Spleen (tissue), 11 donors: ENCODE measurements at regions not wholly inside any gene's neighbourhood (a gene's known extent, or its start where the extent isn't known, plus 50 kb on each side); places are given as distances from the start of the nearest gene placed in this dataset.

Experiments
- DNase-seq: peaks from one replicate; pipeline ENCODE4 v3.0.0-alpha.2; 2020
- H3K27ac ChIP-seq, 8 donors: fragments of 200-600 bp; sonication (generic) in 7 of 8; 1 replicate in 4 of 8; 2 replicates in 4 of 8; pipeline versions ENCODE4 v1.5.0 to v1.8.0; 2016 to 2021; ENCODE audit warnings: inconsistent platforms in 4 of 8, mild to moderate bottlenecking in 4 of 8, moderate library complexity in 1 of 8
- H3K27me3 ChIP-seq, 7 donors: fragments of 200-600 bp; sonication (generic) in 6 of 7; replicated peaks in 1 of 7; 1 replicate in 4 of 7; 2 replicates in 3 of 7; pipeline versions ENCODE4 v1.5.0 to v1.8.0; 2016 to 2021; ENCODE audit warnings: inconsistent platforms in 3 of 7, mild to moderate bottlenecking in 1 of 7
- H3K36me3 ChIP-seq, 6 donors: fragments of 200-600 bp; sonication (generic) in 5 of 6; 1 replicate in 4 of 6; 2 replicates in 2 of 6; pipeline versions ENCODE4 v1.5.0 to v1.8.0; 2016 to 2021; ENCODE audit warnings: inconsistent platforms in 2 of 6
- H3K4me1 ChIP-seq, 6 donors: fragments of 200-600 bp; sonication (generic) in 5 of 6; 1 replicate in 3 of 6; 2 replicates in 3 of 6; pipeline versions ENCODE4 v1.5.0 to v1.8.0; 2016 to 2021; ENCODE audit warnings: inconsistent platforms in 3 of 6
- H3K4me3 ChIP-seq, 8 donors: fragments of 200-600 bp; sonication (generic) in 7 of 8; 1 replicate in 4 of 8; 2 replicates in 4 of 8; pipeline versions ENCODE4 v1.5.0 to v1.8.0; 2016 to 2021; ENCODE audit warnings: inconsistent platforms in 4 of 8, mild to moderate bottlenecking in 4 of 8, moderate library complexity in 2 of 8
- H3K9me3 ChIP-seq, 8 donors: fragments of 200-600 bp; sonication (generic) in 7 of 8; 1 replicate in 4 of 8; 2 replicates in 4 of 8; pipeline versions ENCODE4 v1.5.0 to v1.8.0; 2016 to 2021; ENCODE audit warnings: inconsistent platforms in 4 of 8
- CTCF ChIP-seq, 11 experiments: fragments of 200-600 bp in 7 of 11; fragments of 450-650 bp in 4 of 11; sonication (generic) in 4 of 11; IDR thresholded peaks in 8 of 11; conservative IDR thresholded peaks in 3 of 11; 1 replicate in 7 of 11; 2 replicates in 4 of 11; pipeline versions ENCODE4 v1.4.0 to v1.8.0; 2016 to 2021; ENCODE audit warnings: antibody characterized with exemption in 11 of 11, inconsistent platforms in 4 of 11, mild to moderate bottlenecking in 1 of 11
- POLR2A ChIP-seq, 3 donors: fragments of 450-650 bp; IDR thresholded peaks; one replicate each; pipeline ENCODE4 v1.5.1; 2017; ENCODE audit warnings: antibody characterized with exemption in 3 of 3, mild to moderate bottlenecking in 1 of 3
- POLR2AphosphoS5 ChIP-seq, 3 donors: sonication (generic); formaldehyde crosslinking; IDR thresholded peaks; one replicate each; pipeline ENCODE4 v1.5.1; 2017; ENCODE audit warnings: antibody characterized with exemption in 3 of 3
- WGBS, 5 donors: extraction: QIAGEN DNeasy Blood & Tissue Kit in 3 of 5; methylation state at CpG; one replicate each; pipeline versions ENCODE4 v1.1.5 to v1.1.7; 2013 to 2018; 5-methylcytosine and 5-hydroxymethylcytosine counted together
- intact Hi-C: fragments of 100-400 bp; cut with DNase I; formaldehyde crosslinking; loops from one replicate; pipeline ENCODE4 v1.15.0; 2023; ENCODE audit warnings: low total_unique reads
- donor health status: healthy with polysubstance abuse.
- donor health status: DM: no; HTN: no; CAD: no; lungs with moderate emphysema.
- donor health status: DM: no; HTN: no; CAD: no.
- donor health status: Bipolar disorder and iron deficiency.
- donor health status: healthy.
- donor health status: DM: no; HTN: no; CAD: no.
- donor health status: DM: yes; HTN: yes; CAD: no.

- Histone ChIP-seq H3K36me3 (no peaks in the 10 kb centered on the region), H3K27me3 (peaks cover 0 to 2% (median 0%) of the 10 kb centered on the region in 7 donors), H3K4me1 (no peaks in the 10 kb centered on the region), H3K9me3 (peaks cover 0 to 28% (median 9%) of the 10 kb centered on the region in 8 donors), H3K27ac (no peak overlapping the region), H3K4me3 (no peak overlapping the region)
- 87 to 94% (median 91%) methylated on average over 8 of the region's 8 CpGs for WGBS, 5 donors
- intact Hi-C loops, result no loop called here
- TF ChIP-seq POLR2A (IDR thresholded peaks at IDR 0.05) (no peak), POLR2AphosphoS5 (IDR thresholded peaks at IDR 0.05) (no peak), CTCF (IDR thresholded peaks at IDR 0.05 in 8 of 11, conservative IDR thresholded peaks at IDR 0.05 in 3 of 11) (no peak)
- DNase-seq, result no peak
Observed at GRCh38 chr14:98741523-98741922, 530.5 kb downstream of the BCL11B start.

- no peak for DNase-seq
- TF ChIP-seq CTCF (IDR thresholded peaks at IDR 0.05 in 8 of 11, conservative IDR thresholded peaks at IDR 0.05 in 3 of 11) (no peak), POLR2A (IDR thresholded peaks at IDR 0.05) (no peak)
- Histone ChIP-seq H3K4me1 (no peaks in the 10 kb centered on the region), H3K27me3 (peaks cover 0 to 4% (median 0%) of the 10 kb centered on the region in 7 donors), H3K9me3 (peaks cover 0 to 26% (median 9%) of the 10 kb centered on the region in 8 donors), H3K27ac (no peak overlapping the region), H3K4me3 (no peak overlapping the region), H3K36me3 (no peaks in the 10 kb centered on the region)
- WGBS, 5 donors, result 69 to 80% (median 75%) methylated on average over 7 of the region's 7 CpGs
- intact Hi-C loops, result no loop called here
Observed at GRCh38 chr14:98742001-98742400, 530.0 kb downstream of the BCL11B start.

GRCh38 chr14:98743536-98743935 is 528.5 kb downstream of the BCL11B start:
- no peaks in the 10 kb centered on the region for H3K36me3 ChIP-seq
- WGBS, 5 donors, result 75 to 88% (median 82%) methylated on average over 8 of the region's 8 CpGs
- H3K4me1 ChIP-seq, result no peaks in the 10 kb centered on the region
- H3K4me3 ChIP-seq, result no peak overlapping the region
- TF ChIP-seq CTCF (IDR thresholded peaks at IDR 0.05 in 8 of 11, conservative IDR thresholded peaks at IDR 0.05 in 3 of 11) (no peak), POLR2A (IDR thresholded peaks at IDR 0.05) (no peak), POLR2AphosphoS5 (IDR thresholded peaks at IDR 0.05) (no peak)
- intact Hi-C loops, result no loop called here
- no peak overlapping the region for H3K27ac ChIP-seq
- H3K27me3 ChIP-seq, result peaks cover 0 to 4% (median 0%) of the 10 kb centered on the region in 7 donors
- no peak for DNase-seq
- peaks cover 0 to 12% (median 0%) of the 10 kb centered on the region in 8 donors for H3K9me3 ChIP-seq

GRCh38 chr14:98748966-98749365 is 523.0 kb downstream of the BCL11B start:
- Histone ChIP-seq H3K4me3 (no peak overlapping the region), H3K36me3 (no peaks in the 10 kb centered on the region), H3K27me3 (peaks cover 0 to 4% (median 0%) of the 10 kb centered on the region in 7 donors), H3K27ac (no peak overlapping the region), H3K9me3 (no peaks in the 10 kb centered on the region), H3K4me1 (no peaks in the 10 kb centered on the region)
- TF ChIP-seq CTCF (IDR thresholded peaks at IDR 0.05 in 8 of 11, conservative IDR thresholded peaks at IDR 0.05 in 3 of 11) (no peak), POLR2AphosphoS5 (IDR thresholded peaks at IDR 0.05) (no peak), POLR2A (IDR thresholded peaks at IDR 0.05) (no peak)
- intact Hi-C loops, result no loop called here
- DNase-seq, result no peak
